ENCODE measurements at regions not wholly inside any gene's neighbourhood (a gene's known extent, or its start where the extent isn't known, plus 50 kb on each side); places are given as distances from the start of the nearest gene placed in this dataset.

GRCh38 chr6:122553697-122554096 is 56.5 kb upstream of the PKIB start:
- no peak for TF ChIP-seq MAX (IDR thresholded peaks at IDR 0.05; ENCODE audit: insufficient read depth, insufficient read length)
- TF ChIP-seq CTCF (IDR thresholded peaks at IDR 0.05; ENCODE audit: extremely low read depth in 1 of 2, insufficient read depth in 1 of 2, low read depth in 1 of 2, low read length in 2 of 2): no peak
- TF ChIP-seq JUN (IDR thresholded peaks at IDR 0.05; ENCODE audit: borderline replicate concordance, insufficient read depth, insufficient read length, low read depth): no peak
- TF ChIP-seq EZH2 (IDR thresholded peaks at IDR 0.05; ENCODE audit: borderline replicate concordance, low read depth, low read length, severe bottlenecking): no peak
- TF ChIP-seq POLR2AphosphoS5 (IDR thresholded peaks at IDR 0.05; ENCODE audit: insufficient read depth, low read depth, low read length): no peak
- TF ChIP-seq POLR2A (IDR thresholded peaks at IDR 0.05; ENCODE audit: low read depth, low read length): no peak
- no peak for TF ChIP-seq MYC (IDR thresholded peaks at IDR 0.05; ENCODE audit: low read depth, low read length)
- TF ChIP-seq GATA2 (IDR thresholded peaks at IDR 0.05; ENCODE audit: insufficient read depth, insufficient read length, low read depth, low read length): no peak
- no peak for TF ChIP-seq FOS (IDR thresholded peaks at IDR 0.05; ENCODE audit: borderline replicate concordance, insufficient read depth, low read length)

All from endothelial cell of umbilical vein (primary cell).